PC-9 (cell line): ENCODE measurements at regions not wholly inside any gene's neighbourhood (a gene's known extent, or its start where the extent isn't known, plus 50 kb on each side); places are given as distances from the start of the nearest gene placed in this dataset.

ENCODE experiments used
- BruUV-seq: library from RNA; stranded (reverse); fragments of 400-500 nt; replicated peaks from 2 replicates; lab custom pipeline; 2021; lab: Mats Ljungman, UMichigan
- CTCF ChIA-PET: fragments of 300-600 bp; sonication (Branson Sonifier 250); formaldehyde crosslinking; loops from one replicate; lab custom pipeline; 2022; ENCODE audit warnings: antibody characterized with exemption; lab: Charles Lee
- POLR2A ChIA-PET: fragments of 300-600 bp; sonication (Branson Sonifier 250); formaldehyde crosslinking; loops from one replicate; lab custom pipeline; 2022; ENCODE audit warnings: antibody characterized with exemption; ENCODE audit not compliant: unreplicated experiment; lab: Charles Lee
- DNase-seq, 2 experiments: peaks; one replicate each; pipeline versions ENCODE4 v3.0.0 to v3.0.0-alpha.2; 2015 to 2022; ENCODE audit warnings: mixed read lengths in 1 of 2
- H2AFZ ChIP-seq: fragments of 200-600 bp; sonication (generic); 2 replicates; pipeline ENCODE4 v1.8.1; 2017; ENCODE audit warnings: antibody characterized with exemption
- H3F3A ChIP-seq: fragments of 200-600 bp; sonication (generic); 2 replicates; pipeline ENCODE4 v1.8.1; 2017; ENCODE audit warnings: antibody characterized with exemption, mild to moderate bottlenecking, low read depth; ENCODE audit not compliant: insufficient read depth
- H3K27ac ChIP-seq: fragments of 200-600 bp; sonication (generic); 2 replicates; pipeline ENCODE4 v1.6.1; 2016; ENCODE audit warnings: mixed run types
- H3K27me3 ChIP-seq: fragments of 200-600 bp; sonication (generic); 2 replicates; pipeline ENCODE4 v1.6.1; 2016; ENCODE audit warnings: low read depth, mixed run types; ENCODE audit not compliant: insufficient read depth
- H3K36me3 ChIP-seq: fragments of 200-600 bp; sonication (generic); 2 replicates; pipeline ENCODE4 v1.6.1; 2016; ENCODE audit warnings: low read depth, mixed run types
- H3K4me1 ChIP-seq: fragments of 200-600 bp; sonication (generic); replicated peaks from 2 replicates; pipeline ENCODE4 v1.6.1; 2016; ENCODE audit warnings: mixed run types; ENCODE audit not compliant: insufficient read depth
- H3K4me2 ChIP-seq: fragments of 200-600 bp; sonication (generic); 2 replicates; pipeline ENCODE4 v1.6.1; 2017; ENCODE audit warnings: mixed run types
- H3K4me3 ChIP-seq: fragments of 200-600 bp; sonication (generic); 2 replicates; pipeline ENCODE4 v1.6.1; 2016; ENCODE audit warnings: mixed run types
- H3K79me2 ChIP-seq: fragments of 200-600 bp; sonication (generic); 2 replicates; pipeline ENCODE4 v1.6.1; 2017; ENCODE audit warnings: low read depth, mixed run types
- H3K9me2 ChIP-seq: fragments of 200-600 bp; sonication (generic); 2 replicates; pipeline ENCODE4 v1.8.1; 2017; ENCODE audit warnings: mild to moderate bottlenecking; ENCODE audit not compliant: insufficient read depth
- H3K9me3 ChIP-seq: fragments of 200-600 bp; sonication (generic); 2 replicates; pipeline ENCODE4 v1.8.1; 2016; ENCODE audit warnings: low read depth; ENCODE audit not compliant: insufficient read depth
- H4K20me1 ChIP-seq: fragments of 200-600 bp; sonication (generic); 2 replicates; pipeline ENCODE4 v1.8.1; 2017; ENCODE audit not compliant: insufficient read depth
- EZH2 ChIP-seq: fragments of 200-600 bp; sonication (generic); IDR thresholded peaks from 2 replicates; pipeline ENCODE4 v1.8.0; 2017; ENCODE audit warnings: antibody characterized with exemption, low read depth
- intact Hi-C: fragments of 100-400 bp; cut with micrococcal nuclease; formaldehyde crosslinking; loops from one replicate; pipeline ENCODE4 v1.10.0; 2022; ENCODE audit not compliant: unreplicated experiment
- TF ChIP-seq, protein P1 (sequence below): fragments of 200-600 bp; sonication (generic); conservative IDR thresholded peaks from 2 replicates; pipeline ENCODE4 v1.6.1; 2017; ENCODE audit warnings: mixed run types, antibody characterized with exemption, mild to moderate bottlenecking, moderate library complexity

DNA sequence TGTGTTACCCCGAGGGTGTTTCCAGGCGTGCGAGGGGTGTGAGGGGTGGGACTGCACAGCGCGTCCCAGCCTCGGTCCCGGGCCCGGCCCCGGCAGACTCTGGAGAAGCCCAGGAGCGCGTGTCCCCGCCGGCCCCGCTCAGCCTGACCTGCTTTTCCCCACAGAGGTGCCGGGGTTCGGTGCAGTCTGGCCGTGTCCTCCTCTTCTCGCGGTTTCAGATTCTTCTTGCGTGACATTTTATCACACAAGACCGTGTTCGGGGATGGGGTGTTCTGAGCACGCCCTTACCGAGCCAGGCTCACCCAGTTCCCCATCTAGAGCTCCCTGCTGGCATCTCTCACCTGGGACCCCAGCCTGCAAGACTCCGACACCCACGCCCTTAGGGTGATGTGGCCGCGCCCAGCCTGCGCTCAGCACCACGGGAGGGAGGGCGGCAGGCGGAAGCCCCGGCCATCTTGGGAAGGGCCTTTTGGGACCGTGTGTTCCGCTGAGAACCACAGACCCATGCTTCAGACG is 775.6 kb downstream of the BRD1 start:
- Histone ChIP-seq H3K4me3 (no peak overlapping the region), H3K27ac (no peak overlapping the region), H3K36me3 (no peaks in the 10 kb centered on the region), H3K9me2 (no peaks in the 10 kb centered on the region), H3F3A (no peaks in the 10 kb centered on the region), H3K4me2 (no peak overlapping the region), H3K4me1 (no peaks in the 10 kb centered on the region), H3K9me3 (no peaks in the 10 kb centered on the region), H4K20me1 (peaks cover 3% of the 10 kb centered on the region; the same call in 1 of the 2 replicates), H3K79me2 (no peaks in the 10 kb centered on the region), H3K27me3 (peaks cover 95% of the 10 kb centered on the region), H2AFZ (no peak overlapping the region)
- intact Hi-C loops: no loop called here
- CTCF ChIA-PET: no interaction called here
- POLR2A ChIA-PET: no interaction called here
- no peak for TF ChIP-seq EZH2
- TF ChIP-seq, protein P1, sequence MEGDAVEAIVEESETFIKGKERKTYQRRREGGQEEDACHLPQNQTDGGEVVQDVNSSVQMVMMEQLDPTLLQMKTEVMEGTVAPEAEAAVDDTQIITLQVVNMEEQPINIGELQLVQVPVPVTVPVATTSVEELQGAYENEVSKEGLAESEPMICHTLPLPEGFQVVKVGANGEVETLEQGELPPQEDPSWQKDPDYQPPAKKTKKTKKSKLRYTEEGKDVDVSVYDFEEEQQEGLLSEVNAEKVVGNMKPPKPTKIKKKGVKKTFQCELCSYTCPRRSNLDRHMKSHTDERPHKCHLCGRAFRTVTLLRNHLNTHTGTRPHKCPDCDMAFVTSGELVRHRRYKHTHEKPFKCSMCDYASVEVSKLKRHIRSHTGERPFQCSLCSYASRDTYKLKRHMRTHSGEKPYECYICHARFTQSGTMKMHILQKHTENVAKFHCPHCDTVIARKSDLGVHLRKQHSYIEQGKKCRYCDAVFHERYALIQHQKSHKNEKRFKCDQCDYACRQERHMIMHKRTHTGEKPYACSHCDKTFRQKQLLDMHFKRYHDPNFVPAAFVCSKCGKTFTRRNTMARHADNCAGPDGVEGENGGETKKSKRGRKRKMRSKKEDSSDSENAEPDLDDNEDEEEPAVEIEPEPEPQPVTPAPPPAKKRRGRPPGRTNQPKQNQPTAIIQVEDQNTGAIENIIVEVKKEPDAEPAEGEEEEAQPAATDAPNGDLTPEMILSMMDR: no peak
- BruUV-seq: no TSS peak
- no peak for DNase-seq

GRCh38 chr22:49051491-49052022 is 776.1 kb downstream of the BRD1 start:
- Histone ChIP-seq H2AFZ (no peak overlapping the region), H3K4me3 (no peak overlapping the region), H3K27me3 (peaks cover 95% of the 10 kb centered on the region), H3K79me2 (no peaks in the 10 kb centered on the region), H3F3A (no peaks in the 10 kb centered on the region), H3K4me2 (no peak overlapping the region), H3K4me1 (no peaks in the 10 kb centered on the region), H3K9me3 (no peaks in the 10 kb centered on the region), H3K36me3 (no peaks in the 10 kb centered on the region), H3K9me2 (no peaks in the 10 kb centered on the region), H3K27ac (no peak overlapping the region), H4K20me1 (peaks cover 3% of the 10 kb centered on the region; the same call in 1 of the 2 replicates)
- no TSS peak for BruUV-seq
- TF ChIP-seq, protein P1: no peak
- TF ChIP-seq EZH2: no peak
- no peak for DNase-seq
- ChIA-PET POLR2A (no interaction called here), CTCF (no interaction called here)
- intact Hi-C loops: no loop called here

DNA sequence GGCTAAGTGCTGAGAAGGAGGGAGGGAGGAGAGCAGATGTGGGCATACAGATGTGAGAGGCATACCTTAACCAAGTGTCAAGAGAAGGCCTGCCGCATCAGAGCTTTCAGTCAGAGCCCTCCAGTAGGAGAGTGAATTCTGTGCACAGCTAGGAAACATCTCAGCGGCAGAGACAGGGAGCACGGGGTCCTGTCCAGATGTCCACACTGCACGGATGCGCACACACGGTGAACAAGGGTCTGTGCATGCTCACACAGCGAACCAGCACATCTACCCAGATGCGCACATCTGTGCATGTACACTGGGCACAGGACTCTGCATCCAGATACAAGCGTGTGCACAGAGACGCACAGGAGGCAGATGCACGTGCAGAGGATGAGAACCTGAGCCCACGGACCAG is 778.0 kb downstream of the BRD1 start:
- Histone ChIP-seq H3K4me3 (no peak overlapping the region), H3K27ac (no peak overlapping the region), H4K20me1 (peaks cover 3% of the 10 kb centered on the region; the same call in 1 of the 2 replicates), H3K9me2 (no peaks in the 10 kb centered on the region), H3K4me1 (no peaks in the 10 kb centered on the region), H3K9me3 (no peaks in the 10 kb centered on the region), H3K27me3 (peaks cover 97% of the 10 kb centered on the region), H3K36me3 (no peaks in the 10 kb centered on the region), H3K4me2 (no peak overlapping the region), H3F3A (no peaks in the 10 kb centered on the region), H2AFZ (no peak overlapping the region), H3K79me2 (no peaks in the 10 kb centered on the region)
- no TSS peak for BruUV-seq
- intact Hi-C loops: no loop called here
- ChIA-PET POLR2A (no interaction called here), CTCF (no interaction called here)
- DNase-seq: no peak
- no peak for TF ChIP-seq EZH2
- TF ChIP-seq, protein P1: no peak
